GM19043 (cell line): ENCODE measurements at regions not wholly inside any gene's neighbourhood (a gene's known extent, or its start where the extent isn't known, plus 50 kb on each side); places are given as distances from the start of the nearest gene placed in this dataset.
"Not testable (repeated sequence)": the region's sequence is repeated elsewhere in the genome, so short reads cannot be mapped to it uniquely, and the experiment has no call there.

ENCODE experiments used
- ATAC-seq: cut with Tn5 transposase; IDR thresholded peaks from one replicate; pipeline ENCODE4 v1.9.1; 2021; ENCODE audit warnings: low read depth; ENCODE audit not compliant: unreplicated experiment

DNA sequence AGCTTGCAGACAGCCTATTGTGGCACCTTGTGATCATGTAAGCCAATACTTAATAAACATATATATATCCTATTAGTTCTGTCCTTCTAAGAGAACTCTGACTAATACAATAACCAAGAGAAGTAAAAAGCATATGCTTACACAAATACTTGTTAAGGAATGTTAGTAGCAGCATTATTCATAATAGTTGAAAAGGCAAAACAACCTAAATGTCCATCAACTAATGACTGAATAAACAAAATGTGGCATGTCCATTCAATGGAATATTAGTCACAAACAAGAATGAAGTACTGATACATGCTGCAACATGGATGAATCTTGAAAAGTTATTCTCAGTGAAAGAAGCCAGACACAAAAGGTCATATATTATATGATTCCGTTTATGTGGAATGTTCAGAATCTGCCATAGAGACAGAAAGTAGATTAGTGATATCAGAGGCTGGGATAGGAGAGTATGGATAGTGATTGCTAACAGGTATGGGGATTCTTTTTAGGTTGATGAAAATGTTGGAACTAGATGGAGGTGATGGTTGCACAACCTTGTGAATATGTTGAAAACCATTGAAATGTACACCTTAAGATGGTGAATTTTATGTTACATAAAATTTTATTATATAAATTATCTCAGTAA is 112.5 kb upstream of the UNC5B start:
- ATAC-seq = no peak

DNA sequence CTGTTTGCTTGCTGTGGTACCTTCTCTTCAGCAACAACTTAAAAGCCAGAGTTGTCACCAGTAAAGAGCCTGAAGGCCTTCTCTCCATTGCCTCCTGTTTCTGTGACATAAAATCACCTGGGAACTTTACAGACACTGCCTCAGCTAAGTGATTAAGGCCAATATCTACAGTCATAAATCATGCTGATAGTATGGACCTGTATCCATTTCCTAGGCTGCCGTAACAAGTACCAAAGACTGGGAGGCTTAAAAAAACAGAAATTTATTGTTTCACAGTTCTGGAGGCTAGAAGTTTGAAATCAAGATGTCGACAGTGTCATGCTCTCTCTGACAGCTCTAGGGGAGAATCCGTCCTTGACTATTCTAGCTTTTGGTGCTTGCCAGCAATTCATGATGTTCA is 108.4 kb upstream of the UNC5B start:
- ATAC-seq = no peak

DNA sequence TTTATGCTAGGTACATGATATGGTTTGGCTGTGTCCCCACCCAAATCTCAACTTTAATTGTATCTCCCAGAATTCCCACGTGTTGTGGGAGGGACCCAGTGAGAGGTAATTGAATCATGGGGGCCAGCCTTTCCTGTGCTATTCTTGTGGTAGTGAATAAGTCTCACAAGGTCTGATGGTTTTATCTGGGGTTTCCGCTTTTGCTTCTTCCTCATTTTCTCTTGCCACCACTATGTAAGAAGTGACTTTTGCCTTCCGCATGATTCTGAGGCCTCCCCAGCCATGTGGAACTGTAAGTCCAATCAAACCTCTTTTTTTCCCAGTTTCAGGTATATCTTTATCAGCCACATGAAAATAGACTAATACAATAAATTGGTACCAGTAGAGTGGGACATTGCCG is 106.2 kb upstream of the UNC5B start:
- not testable (repeated sequence) for ATAC-seq

DNA sequence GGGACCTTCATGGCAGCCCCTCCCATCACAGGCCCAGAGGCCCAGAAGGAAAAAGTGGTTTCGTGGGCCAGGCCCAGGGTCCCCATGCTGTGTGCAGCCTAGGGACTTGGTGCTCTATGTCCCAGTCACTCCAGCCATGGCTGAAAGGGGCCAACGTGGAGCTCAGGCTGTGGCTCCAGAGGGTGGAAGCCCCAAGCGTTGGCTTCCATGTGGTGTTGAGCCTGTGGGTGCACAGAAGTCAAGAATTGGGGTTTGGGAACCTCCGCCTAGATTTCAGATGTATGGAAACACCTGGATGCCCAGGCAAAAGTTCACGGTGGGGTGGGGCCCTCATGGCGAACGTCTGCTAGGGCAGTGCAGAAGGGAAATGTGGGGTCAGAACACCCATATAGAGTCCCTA is 105.3 kb upstream of the UNC5B start:
- not testable (repeated sequence) for ATAC-seq

DNA sequence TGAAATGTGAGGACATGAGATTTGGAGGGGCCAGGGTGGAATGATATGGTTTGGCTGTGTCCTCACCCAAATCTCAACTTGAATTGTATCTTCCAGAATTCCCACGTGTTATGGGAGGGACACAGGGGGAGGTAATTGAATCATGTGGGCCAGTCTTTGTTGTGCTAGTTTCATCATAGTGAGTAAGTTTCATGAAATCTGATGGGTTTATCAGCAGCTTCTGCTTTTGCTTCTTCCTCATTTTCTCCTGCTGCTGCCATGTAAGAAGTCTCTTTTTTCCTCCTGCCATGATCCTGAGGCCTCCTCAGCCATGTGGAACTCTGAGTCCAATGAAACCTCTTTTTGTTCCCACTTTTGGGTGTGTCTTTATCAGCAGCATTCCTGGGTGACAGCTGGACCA is 104.3 kb upstream of the UNC5B start:
- ATAC-seq = not testable (repeated sequence)

DNA sequence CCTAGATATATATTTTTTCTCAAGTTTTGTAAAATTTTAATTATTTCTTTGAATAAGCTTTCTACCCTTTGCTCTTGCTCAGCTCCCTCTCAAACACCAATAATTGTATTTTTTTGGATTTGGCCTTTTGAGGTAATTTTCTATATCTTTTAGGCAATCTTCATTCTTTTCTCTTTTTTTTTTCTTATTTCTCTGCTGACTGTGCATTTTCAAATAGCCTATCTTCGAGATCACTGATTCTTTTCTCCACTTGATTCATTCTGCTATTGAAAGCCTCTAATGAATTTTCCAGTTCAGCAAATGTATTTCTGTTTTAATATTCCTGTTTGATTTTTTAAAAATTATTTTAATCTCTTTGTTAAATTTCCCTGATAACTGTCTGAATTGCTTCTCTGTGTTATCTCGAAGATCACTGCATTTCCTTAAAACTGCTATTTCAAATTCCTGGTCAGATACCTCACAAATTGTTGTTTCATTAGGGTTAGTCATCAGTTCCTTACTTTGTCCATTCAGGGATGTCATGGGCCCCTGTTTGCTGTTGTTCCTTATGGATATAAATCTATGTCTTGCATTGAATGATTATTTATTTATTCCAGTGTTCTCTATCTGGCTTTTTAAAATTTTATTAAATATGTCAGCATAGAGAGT is 100.1 kb upstream of the UNC5B start:
- ATAC-seq = no peak

DNA sequence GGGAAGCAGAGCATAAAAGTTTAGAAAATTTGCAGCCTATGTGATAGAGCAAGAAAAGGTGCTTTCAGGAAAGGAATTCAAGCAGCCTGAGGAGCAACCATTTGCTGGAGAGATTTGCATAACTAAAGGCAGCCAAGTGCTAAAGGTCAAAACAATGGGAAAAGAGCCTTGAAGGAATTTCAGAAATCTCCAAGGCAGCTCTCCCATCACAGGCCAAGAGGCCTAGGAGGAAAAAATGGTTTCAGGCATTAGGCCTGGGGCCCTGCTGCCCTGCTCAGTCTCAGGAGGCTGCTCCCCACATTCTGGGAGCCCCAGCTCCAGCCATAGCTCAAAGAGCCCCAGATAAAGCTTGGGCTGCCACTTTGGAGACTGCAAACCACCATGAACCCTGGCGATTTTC is 95.9 kb upstream of the UNC5B start:
- ATAC-seq = no peak

DNA sequence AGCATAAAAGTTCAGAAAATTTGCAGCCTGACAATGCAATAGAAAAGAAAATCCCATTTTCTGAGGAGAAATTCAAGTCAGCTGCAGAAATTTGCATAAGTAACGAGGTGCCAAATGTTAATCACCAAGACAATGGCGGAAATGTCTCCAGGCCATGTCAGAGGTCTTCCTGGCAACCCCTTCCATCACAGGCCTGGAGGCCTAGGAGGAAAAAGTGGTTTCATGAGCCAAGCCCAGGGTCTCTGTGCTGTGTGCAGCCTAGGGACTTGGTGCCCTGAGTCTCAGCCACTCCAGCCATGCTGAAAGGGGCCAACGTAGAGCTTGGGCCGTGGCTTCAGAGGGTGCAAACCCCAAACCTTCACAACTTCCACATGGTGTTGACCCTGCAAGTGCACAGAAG is 94.8 kb upstream of the UNC5B start:
- not testable (repeated sequence) for ATAC-seq

DNA sequence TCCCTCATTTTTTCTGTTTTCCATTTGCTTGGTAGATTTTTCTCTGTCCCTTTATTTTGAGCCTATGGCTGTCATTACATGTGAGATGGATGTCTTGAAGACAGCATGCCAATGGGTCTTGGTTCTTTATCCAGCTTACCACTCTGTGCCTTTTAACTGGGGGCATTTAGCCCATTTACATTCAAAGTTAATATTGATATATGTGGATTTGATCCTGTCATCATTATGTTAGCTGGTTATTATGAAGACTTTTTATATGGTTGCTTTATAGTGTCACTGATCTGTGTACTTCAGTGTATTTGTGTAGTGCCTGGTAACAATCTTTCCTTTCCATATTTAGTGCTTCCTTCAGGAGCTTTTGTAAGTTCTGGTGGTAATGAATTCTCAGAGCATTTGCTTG is 89.3 kb upstream of the UNC5B start:
- no peak for ATAC-seq

DNA sequence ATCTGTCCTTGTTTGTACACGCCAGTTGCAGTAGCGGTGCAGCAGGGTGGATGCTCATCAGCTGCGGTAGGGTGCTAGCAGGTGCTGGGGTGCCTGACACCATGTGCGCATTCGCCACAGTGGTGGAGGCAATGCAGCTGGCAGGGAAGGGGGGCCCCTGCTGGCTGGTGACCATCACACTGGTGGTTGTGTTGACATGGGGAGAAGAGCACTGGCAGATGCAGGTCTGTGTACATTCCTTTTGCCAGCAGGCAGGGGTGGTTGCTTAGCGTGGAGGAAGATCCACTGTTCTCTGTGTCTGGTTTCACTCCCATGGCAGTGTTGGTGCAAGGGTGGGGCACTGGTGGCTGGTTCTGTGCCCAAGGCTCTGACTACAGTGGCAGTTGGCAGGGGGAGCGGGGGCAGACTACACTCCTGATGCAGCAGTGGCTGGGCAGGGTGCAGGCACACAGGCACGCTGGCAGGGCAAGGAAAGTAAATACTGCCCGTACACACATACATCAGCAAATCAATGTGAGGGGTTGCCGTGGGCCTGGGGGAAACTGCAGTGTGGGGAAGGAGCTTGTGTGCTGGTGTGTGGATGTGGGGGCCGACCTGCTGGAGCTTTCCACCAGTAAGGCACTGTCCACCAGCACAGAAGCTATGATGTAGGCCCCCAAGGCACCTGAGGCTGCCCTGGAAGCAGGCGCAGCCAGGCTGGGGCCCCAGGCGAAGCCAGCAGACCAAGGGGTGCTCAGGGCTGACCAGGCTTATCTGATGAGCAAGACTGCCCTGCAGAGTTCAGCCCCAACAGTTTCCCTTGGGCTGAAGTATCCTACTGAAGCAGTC is 87.2 kb upstream of the UNC5B start:
- ATAC-seq = no peak

DNA sequence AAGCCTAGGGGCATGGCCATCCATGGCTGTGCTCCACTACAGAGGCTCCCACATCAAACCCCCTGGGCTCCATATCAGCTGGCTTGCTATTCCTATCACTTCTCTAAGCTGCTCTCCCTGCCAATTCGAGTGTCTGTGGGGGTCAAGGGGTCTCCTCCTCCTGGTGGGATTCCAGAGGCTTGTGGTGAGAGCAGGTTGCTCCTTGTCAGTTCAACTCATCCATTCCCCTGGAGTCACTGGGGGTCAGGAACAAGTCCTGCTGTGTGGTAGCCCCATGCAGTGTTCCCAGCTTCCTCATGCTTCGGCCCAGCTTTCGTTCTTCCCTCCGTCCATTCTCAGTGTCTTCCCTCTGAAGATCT is 86.6 kb upstream of the UNC5B start:
- no peak for ATAC-seq

DNA sequence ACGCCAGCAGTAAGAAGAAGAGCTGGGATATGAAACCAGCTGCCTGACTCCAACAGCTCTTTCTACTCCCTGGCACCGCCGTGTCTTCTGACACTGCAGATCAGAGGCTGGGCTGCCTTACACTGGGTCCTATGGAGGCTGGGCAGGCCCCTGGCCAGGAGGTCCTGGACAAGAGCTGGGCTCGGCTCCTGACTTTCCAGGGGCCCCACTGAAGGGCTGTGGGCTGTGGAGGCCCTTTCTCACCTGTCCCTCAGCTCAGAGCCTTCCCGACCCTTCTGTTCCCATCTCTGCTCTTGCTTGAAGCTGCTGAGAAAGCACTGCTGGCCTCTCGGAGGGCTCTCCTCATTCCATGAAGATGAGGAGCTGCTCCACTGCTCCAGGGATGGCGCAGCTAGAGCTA is 85.9 kb upstream of the UNC5B start:
- ATAC-seq = no peak

DNA sequence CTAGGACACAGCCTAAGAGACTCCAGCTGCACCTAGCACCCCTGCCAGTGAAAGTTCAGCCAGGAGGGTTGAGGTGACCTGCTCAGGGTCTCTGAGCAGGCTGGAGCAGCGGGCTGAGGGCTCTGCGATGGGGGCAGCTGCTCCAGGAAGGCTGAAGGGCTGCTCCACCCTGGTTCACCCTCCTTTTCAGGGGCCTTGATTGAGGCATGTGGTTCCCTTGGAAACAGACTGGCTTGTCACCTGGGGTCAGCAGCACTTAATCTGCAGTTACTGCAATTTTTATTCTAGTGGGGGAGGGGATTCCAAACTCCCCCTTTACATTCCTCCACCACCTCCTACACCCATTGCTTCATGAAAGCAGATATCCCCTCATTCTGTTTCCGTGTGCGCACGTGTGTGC is 85.3 kb upstream of the UNC5B start:
- no peak for ATAC-seq

DNA sequence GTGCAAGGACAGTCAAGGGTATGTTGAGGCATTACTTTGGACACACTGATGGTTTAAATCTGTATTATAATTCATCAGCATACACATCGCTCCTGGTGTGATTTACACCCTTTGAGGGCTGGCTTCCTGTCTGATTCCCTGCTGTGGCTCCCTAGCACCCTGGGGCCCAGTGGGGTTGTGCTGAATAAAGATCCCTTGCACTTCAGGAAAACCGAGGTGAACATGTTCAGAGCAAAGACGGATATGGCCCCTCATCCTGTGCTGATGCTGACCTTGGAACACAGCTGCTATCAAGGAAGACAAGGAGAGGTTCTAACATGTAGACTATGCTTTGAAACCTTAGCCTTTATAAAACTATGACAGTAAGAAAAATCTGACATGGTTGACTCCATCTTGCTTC is 84.6 kb upstream of the UNC5B start:
- no peak for ATAC-seq

DNA sequence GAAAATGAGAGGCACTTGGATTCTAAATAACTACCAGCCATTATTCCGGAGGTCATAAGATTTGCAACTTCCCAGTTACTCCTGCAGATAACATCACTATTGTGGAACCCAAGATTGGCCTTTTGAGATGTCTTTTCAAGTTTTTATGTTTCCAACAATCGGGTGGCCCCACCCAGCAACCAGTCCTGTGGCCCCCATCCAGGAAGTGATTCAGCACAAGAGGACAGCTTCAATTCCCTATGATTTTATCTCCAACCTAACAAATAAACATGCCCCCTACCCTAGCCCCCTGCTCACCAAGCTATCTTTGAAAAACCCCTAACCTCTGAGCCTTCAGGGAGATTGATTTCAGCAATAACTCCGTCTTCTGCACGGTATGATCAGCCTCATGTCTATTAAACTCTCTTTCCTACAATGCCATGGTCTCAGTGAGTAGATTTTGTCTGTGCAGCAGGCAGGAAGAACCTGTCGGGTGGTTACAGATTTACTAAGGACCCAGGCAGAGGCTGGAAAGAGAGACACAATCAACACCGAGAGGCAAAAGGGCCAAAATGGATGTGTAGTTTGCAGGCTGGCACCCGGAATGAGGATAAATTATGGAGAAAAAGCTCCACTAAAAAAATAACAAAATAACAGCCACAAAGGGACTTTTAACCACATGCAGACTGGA is 83.9 kb upstream of the UNC5B start:
- ATAC-seq = no peak

DNA sequence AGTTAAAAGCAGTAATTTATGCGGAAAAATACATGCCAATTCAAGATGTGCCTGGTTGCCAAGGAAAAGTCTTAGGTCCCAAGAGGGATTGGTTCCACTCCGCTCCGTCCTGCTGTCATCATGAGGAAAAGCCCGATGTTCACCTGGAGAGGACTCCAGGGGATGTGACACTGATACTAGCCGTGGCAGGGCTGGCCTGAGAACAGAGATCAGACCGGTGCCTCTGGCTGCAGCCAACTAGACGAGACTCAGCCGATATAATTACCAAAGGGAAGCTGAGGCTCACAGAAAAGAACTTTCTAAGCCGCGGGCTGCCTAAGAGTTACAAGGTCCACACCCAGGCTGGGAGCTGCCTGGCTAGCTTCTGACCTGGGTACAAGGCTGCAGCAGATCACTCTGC is 81.3 kb upstream of the UNC5B start:
- ATAC-seq = no peak

DNA sequence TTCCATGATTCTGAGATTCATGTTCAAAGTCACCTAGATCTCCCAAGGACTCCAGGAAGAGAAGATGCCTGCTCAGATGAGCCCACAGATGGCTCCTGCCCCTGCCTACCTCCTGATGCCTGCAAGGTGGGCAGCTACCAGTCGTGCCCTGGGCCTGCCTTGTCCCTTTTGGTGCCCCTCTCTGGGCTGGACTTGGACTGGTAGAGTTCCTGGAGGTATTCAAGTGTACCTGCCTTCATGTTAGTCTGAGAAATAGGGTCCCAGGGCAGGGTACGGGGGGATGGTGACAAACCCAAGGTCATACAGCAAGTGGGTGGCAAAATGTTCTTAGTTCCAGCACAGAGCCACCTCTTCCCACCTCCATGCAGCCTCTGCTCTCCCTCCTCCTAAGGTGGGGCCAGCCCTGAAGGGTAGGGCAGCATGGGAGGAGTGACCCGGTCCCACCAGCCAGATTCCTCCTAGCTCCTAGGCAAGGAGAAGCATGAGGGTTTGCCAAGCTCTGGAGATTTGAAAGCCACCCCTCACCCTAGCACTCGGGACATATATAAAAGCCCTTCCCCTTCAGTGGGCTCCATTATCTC is 80.8 kb upstream of the UNC5B start:
- no peak for ATAC-seq

DNA sequence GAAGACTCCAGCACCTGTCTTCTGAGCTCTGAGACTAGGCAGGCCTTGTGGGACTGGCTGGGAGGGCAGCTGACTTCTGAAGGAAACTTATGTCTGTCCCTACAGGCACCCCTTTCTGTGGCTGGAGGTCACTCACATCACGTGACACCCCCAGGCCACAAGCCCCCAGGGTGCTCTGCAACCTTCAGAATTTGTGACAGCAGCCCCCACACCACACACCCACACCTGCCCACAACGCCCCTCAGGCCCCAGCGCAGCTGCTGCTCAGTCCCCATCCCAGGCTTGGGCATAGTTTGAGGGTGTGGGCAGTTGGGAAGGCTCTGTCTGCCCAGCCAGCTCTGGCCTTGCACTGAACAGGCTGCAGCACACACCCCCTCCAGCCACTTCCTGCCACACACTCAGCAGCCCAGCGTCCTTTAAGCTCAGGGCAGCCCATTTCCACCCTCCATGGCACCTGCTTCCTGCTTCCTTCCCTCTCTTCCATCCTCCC is 80.0 kb upstream of the UNC5B start:
- ATAC-seq = no peak

DNA sequence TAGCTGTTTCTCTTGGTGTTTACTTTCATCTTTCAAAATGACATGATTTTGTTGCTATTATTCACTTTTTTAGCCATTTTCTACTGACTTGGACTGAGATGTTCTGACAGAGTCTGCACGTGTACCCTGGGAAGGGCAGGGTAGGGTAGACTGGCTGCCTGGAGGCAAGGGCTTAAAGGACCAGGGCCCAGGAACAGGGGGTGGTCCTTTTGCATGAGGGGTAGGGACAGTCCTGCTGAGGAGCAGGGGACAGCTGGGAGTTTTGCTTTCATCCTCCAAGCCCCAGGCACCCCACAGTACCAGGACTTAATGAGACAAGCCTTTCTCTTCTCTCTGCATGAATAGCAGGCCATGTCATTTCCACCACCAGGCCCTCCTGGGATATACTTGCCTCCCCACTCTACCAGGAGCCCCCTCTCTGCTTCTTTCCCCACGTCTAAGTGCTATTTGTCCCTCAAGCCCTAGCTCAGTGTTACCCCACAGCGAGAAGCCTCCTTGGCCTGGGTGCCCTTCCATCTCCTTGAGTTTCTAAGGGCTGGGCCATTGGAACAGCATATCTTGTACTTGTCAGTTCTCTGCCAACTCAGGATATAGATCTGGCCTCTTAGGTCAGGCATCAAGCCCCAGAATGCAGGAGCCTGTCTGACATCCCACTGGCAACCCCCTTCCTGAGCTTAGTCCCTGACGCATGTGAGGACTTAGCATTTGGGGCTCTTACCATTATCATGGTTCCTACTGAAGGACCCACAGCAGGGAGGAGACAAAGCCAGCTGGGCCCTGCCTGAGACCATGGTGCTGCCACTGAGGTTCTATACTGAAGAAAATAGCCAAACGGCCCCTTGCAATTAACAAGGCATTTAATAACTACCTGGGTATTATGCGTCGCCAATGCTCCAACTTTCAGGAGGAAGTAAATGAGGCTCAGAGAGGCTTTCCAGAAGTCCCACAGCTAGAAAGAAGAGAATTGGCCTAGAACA is 78.4 kb upstream of the UNC5B start:
- no peak for ATAC-seq

DNA sequence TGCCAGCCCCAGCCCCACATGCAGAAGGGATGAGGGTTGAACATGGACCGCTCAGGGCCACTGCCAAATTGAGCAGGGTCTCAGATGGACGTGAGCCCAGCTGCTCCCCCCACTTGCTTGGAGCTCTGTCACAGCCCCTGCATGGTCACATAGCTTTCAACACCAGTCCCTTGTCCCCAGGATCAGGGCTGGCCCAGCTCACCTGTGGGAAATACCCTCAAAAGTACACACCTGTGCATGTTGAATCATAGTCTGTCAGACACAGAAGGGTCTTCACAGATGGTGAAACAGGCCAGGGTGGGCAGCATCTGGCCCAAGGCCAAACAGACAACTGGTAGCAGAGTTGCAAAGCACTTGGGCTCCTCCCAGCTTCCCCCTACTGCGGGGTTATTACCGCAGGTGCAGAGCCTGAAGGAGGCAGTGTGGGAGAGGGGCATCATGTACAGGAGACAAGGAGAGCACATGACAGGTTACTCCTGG is 77.6 kb upstream of the UNC5B start:
- no peak for ATAC-seq
